BLaER1 (cell line): ENCODE measurements at regions not wholly inside any gene's neighbourhood (a gene's known extent, or its start where the extent isn't known, plus 50 kb on each side); places are given as distances from the start of the nearest gene placed in this dataset.

ENCODE experiments used
- H3K27ac ChIP-seq: shearing (Covaris generic); formaldehyde crosslinking; 2 replicates; pipeline ENCODE4 v1.8.1; 2022
- H3K27me3 ChIP-seq: shearing (Covaris generic); formaldehyde crosslinking; 2 replicates; pipeline ENCODE4 v1.8.1; 2022
- H3K36me3 ChIP-seq: shearing (Covaris generic); formaldehyde crosslinking; 2 replicates; pipeline ENCODE4 v1.8.1; 2022
- H3K4me1 ChIP-seq: shearing (Covaris generic); formaldehyde crosslinking; 2 replicates; pipeline ENCODE4 v1.8.1; 2022
- H3K4me2 ChIP-seq: shearing (Covaris generic); formaldehyde crosslinking; 2 replicates; pipeline ENCODE4 v1.8.1; 2022
- H3K4me3 ChIP-seq: shearing (Covaris generic); formaldehyde crosslinking; 2 replicates; pipeline ENCODE4 v1.8.1; 2022
- H3K9ac ChIP-seq: shearing (Covaris generic); formaldehyde crosslinking; 2 replicates; pipeline ENCODE4 v1.8.1; 2022
- H3K9me3 ChIP-seq: shearing (Covaris generic); formaldehyde crosslinking; 2 replicates; pipeline ENCODE4 v1.8.1; 2022
- H4K20me1 ChIP-seq: shearing (Covaris generic); formaldehyde crosslinking; 2 replicates; pipeline ENCODE4 v1.8.1; 2022
- Cebpa-rat ChIP-seq: shearing (Covaris generic); IDR thresholded peaks from 2 replicates; pipeline ENCODE4 v1.8.1; 2022

DNA sequence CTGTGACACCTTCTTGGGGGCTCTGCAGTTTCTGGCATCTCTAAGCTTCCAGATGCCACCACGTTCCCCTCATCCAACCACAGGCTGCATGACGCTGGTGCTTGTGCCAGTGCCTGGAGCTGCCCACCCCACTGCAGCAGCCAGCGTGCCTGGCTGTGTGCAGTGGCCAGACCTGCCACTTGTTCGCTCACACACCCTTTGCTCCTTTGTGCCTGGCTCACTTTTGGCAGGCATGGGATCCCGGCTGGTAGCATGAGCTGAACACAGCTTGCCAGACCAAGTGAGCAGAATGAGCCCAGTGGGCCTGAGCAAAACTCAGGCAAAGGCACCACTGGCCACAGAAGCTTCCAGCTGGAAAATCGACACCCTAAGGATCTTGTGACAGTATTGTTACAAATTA is 562.9 kb upstream of the ACO1 start:
- no peaks in the 10 kb centered on the region for H3K27me3 ChIP-seq
- no peak overlapping the region for H3K27ac ChIP-seq
- peaks cover 15% of the 10 kb centered on the region for H3K9me3 ChIP-seq
- H3K4me2 ChIP-seq: no peak overlapping the region
- no peaks in the 10 kb centered on the region for H3K4me1 ChIP-seq
- H3K9ac ChIP-seq: no peak overlapping the region
- TF ChIP-seq Cebpa-rat: no peak
- H3K4me3 ChIP-seq: no peak overlapping the region
- H4K20me1 ChIP-seq: no peaks in the 10 kb centered on the region
- no peaks in the 10 kb centered on the region for H3K36me3 ChIP-seq

DNA sequence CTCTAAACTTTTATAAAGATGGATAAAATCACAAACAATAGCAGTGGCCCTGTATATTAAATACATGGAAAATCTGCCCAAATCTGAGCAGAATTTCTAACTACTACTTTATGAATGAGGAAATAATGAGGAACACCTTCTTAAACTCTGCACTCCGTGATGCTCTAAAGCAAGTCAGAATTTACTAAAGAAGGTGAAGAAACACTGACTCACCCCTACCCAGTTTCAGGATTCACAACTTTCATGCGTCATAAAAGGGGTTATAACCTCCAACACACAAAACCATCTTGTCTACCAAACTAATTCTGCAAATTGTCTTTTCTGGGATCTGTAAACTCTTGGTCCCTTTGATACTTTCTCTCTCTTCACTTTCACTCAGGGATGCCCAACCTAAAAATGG is 561.1 kb upstream of the ACO1 start:
- no peak for TF ChIP-seq Cebpa-rat
- Histone ChIP-seq H3K4me3 (no peak overlapping the region), H3K36me3 (no peaks in the 10 kb centered on the region), H3K27me3 (no peaks in the 10 kb centered on the region), H3K9me3 (peaks cover 15% of the 10 kb centered on the region), H3K4me1 (no peaks in the 10 kb centered on the region), H3K27ac (no peak overlapping the region), H3K9ac (no peak overlapping the region), H3K4me2 (no peak overlapping the region), H4K20me1 (no peaks in the 10 kb centered on the region)

DNA sequence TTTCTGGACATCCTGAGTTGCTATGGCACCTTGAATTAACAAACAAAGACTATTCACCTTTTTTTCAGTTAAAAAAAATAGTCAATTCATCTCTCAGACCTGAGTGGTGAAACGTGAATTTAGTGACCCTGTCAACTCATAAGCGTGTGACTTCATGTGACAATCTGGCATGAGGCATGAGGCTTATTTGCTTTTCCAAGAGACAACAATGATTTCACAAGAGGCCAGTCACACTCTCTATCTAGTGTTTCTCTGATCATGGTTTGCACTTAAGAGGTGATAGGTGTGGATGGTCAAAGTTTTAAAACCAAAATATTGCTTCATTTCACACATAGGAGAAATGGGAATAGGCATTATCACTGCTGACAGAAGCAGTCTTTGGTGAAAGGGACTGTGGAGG is 559.6 kb upstream of the ACO1 start:
- Histone ChIP-seq H4K20me1 (no peaks in the 10 kb centered on the region), H3K9me3 (peaks cover 15% of the 10 kb centered on the region), H3K36me3 (no peaks in the 10 kb centered on the region), H3K4me3 (no peak overlapping the region), H3K4me2 (no peak overlapping the region), H3K4me1 (no peaks in the 10 kb centered on the region), H3K27ac (no peak overlapping the region), H3K27me3 (no peaks in the 10 kb centered on the region), H3K9ac (no peak overlapping the region)
- no peak for TF ChIP-seq Cebpa-rat

DNA sequence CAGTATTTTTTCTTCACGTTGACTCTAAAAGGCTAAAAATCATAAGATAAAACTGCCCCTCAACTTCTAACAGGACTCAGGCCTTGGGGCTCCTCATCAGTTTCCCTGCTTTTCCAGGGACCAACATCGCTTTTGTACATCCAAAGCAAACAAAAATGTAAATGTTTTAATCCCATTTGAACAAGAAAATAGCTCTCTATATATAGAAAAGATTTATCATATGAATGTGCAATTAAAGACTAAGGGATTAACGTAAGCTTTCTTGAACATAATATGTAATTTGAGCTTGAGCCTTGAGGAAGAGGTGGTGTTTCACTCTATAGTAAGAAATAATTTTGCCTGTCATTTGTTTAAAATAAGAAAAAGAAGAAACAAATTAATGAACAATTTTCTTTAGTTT is 547.2 kb upstream of the ACO1 start:
- H3K4me3 ChIP-seq: no peak overlapping the region
- H3K27me3 ChIP-seq: no peaks in the 10 kb centered on the region
- H3K9ac ChIP-seq: no peak overlapping the region
- TF ChIP-seq Cebpa-rat: no peak
- H4K20me1 ChIP-seq: no peaks in the 10 kb centered on the region
- H3K36me3 ChIP-seq: no peaks in the 10 kb centered on the region
- H3K9me3 ChIP-seq: no peaks in the 10 kb centered on the region
- H3K4me1 ChIP-seq: no peaks in the 10 kb centered on the region
- H3K27ac ChIP-seq: no peak overlapping the region
- no peak overlapping the region for H3K4me2 ChIP-seq

DNA sequence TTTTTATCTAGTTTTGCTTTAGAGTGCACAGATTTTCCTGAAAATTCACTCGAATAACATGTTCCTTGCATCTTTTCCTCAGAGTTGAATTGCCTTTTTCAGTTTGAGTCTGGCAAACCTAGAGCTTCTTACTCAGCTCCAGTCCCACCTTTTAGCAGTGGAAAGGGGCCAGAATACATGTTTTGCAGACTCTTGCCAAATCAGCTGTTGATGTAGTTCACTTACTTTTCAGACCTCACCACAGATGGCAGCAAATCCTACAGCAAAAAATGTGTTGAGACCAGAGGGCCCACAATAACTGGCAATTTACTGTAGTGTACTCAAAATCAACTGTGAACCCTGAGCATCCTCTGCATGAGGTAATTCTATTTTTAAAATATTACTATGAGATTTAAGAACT is 545.2 kb upstream of the ACO1 start:
- Histone ChIP-seq H3K4me1 (no peaks in the 10 kb centered on the region), H4K20me1 (no peaks in the 10 kb centered on the region), H3K36me3 (no peaks in the 10 kb centered on the region), H3K27me3 (no peaks in the 10 kb centered on the region), H3K9ac (no peak overlapping the region), H3K27ac (no peak overlapping the region), H3K9me3 (no peaks in the 10 kb centered on the region), H3K4me3 (no peak overlapping the region), H3K4me2 (no peak overlapping the region)
- no peak for TF ChIP-seq Cebpa-rat

DNA sequence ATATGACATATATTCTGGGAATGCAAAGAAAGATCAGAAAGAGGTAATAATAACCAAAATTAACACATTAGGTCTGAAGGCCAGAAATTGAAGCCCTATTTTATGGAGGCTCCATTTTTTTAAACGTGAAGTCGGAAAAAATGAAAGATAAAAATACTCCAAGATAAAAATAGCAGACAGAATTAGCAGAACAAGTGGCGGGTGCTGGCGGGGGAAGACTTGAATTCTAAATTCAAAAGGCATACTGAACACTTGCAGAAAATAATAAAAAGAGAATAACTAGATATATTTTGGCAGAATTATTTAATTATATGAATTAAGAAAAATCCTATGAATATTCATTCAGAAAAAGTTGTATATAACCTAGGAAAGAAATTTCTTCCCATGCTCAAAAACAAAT is 543.7 kb upstream of the ACO1 start:
- H3K9ac ChIP-seq: no peak overlapping the region
- no peak for TF ChIP-seq Cebpa-rat
- no peaks in the 10 kb centered on the region for H3K36me3 ChIP-seq
- H4K20me1 ChIP-seq: no peaks in the 10 kb centered on the region
- 0 out of 2 replicates have a peak, but pooled peaks cover 4% of the 10 kb centered on the region for H3K4me1 ChIP-seq
- no peak overlapping the region for H3K4me3 ChIP-seq
- H3K27me3 ChIP-seq: no peaks in the 10 kb centered on the region
- no peak overlapping the region for H3K4me2 ChIP-seq
- no peaks in the 10 kb centered on the region for H3K9me3 ChIP-seq
- no peak overlapping the region for H3K27ac ChIP-seq

DNA sequence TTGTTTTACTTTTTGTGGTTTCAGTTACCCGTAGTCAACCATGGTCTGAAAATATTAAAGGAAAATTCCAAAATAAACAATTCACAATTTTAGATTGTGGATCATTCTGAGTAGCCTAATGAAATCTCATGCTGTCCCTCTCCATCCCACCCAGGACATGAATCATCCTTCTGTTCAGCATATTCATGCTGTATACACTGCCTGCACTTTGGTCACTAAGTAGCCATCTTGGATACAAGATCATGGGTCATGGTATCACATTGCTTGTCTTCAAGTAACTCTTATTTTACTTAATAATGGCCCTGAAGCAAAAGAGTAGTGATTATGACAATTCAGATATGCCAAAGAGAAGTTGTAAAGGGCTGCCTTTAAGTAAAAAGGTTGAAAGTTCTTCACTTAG is 536.5 kb upstream of the ACO1 start:
- no peak overlapping the region for H3K4me3 ChIP-seq

DNA sequence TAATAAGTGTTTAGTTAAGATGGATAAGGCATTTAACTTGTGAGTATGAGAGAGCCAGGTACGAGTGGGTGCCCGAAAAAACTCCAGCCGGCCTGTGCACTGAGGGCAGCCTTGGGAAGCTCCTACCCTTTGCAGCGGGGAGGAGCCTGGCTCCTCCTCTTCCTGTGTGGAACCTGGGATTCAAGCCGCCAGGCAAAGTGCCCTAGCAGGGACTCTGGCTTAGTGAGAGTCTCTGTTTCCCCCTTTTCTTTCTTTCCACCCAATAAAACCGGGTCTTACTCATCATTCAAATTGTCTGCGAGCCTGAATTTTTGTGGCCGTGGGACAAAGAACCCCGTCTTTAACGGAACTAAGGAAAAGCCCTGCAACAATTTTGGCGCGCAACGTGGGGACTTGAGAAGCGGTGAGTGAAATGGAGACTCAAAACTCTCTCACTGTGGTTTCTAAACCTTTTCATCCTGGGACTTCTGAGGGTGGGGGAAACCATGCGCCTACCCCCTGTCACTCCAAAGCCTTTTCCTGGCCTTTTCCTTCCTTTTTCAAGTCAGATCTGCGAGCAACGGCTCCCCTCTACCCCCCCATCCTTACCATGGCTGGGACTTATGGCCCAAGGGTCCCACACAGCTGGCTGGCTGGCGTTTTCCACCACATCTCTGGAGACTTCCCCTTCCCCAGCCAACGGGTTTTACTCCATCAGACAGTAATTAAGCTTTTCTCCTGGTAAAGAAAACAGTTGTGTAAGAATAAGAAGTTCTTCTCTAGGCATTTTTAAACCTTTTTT is 535.7 kb upstream of the ACO1 start:
- no peak for TF ChIP-seq Cebpa-rat
- Histone ChIP-seq H3K4me2 (peak overlapping the region; percentile 54), H3K4me1 (peaks cover 15% of the 10 kb centered on the region), H3K4me3 (no peak overlapping the region), H3K36me3 (no peaks in the 10 kb centered on the region), H4K20me1 (no peaks in the 10 kb centered on the region), H3K27ac (peak overlapping the region; percentile 31; the same call in 1 of the 2 replicates), H3K9ac (no peak overlapping the region), H3K27me3 (no peaks in the 10 kb centered on the region), H3K9me3 (no peaks in the 10 kb centered on the region)

More for the DNA sequence above, 536.5 kb upstream of the ACO1 start:
- Histone ChIP-seq H3K36me3 (no peaks in the 10 kb centered on the region), H3K27ac (no peak overlapping the region), H3K9me3 (no peaks in the 10 kb centered on the region), H3K27me3 (no peaks in the 10 kb centered on the region), H4K20me1 (no peaks in the 10 kb centered on the region), H3K4me2 (no peak overlapping the region), H3K4me1 (peaks cover 15% of the 10 kb centered on the region), H3K9ac (no peak overlapping the region)
- TF ChIP-seq Cebpa-rat: no peak

DNA sequence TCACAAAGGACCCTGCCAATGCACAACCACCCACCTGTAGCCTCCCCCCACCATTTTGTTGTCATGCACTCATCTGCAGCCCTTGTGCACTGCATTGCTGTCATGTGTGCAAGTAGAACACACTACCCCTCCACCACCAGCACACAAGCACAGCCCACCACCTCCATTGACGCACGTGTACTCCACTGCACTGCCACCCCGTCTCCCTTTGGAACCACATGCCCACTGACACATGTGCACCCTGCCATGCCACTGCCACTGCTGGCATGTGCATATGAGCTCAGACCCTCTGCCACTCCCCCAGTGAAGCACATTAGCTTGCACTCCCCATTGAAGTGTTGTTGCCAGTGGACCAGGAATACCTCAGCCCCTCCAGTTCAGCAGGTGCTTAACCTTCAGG is 530.3 kb upstream of the ACO1 start:
- no peaks in the 10 kb centered on the region for H3K27me3 ChIP-seq
- peaks cover 17% of the 10 kb centered on the region for H3K4me1 ChIP-seq
- no peak for TF ChIP-seq Cebpa-rat
- H3K4me2 ChIP-seq: no peak overlapping the region
- H3K9me3 ChIP-seq: peaks cover 9% of the 10 kb centered on the region; the same call in 1 of the 2 replicates
- no peaks in the 10 kb centered on the region for H3K36me3 ChIP-seq
- H3K27ac ChIP-seq: no peak overlapping the region
- H4K20me1 ChIP-seq: no peaks in the 10 kb centered on the region
- H3K9ac ChIP-seq: no peak overlapping the region
- no peak overlapping the region for H3K4me3 ChIP-seq

DNA sequence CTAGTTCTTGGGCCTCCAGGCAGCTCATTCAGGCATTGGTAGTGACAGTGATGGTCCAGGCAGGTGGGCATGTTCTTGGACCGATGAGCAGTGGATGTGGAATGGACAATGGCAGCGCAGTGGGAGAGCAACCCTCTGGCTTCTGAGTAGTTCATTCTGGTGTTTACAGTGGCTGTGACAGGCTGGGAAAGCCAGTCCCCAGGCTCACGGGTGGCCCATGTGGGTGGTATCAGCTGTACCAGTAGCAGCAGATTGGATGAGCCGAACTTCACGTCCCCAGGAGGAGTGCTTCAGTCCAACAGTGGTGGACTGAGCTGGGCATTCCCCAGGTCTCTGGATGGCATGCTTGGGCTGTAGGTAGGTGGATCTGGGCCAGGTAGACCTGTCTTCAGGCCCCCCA is 515.6 kb upstream of the ACO1 start:
- no peak overlapping the region for H3K9ac ChIP-seq
- no peaks in the 10 kb centered on the region for H3K9me3 ChIP-seq
- H3K27me3 ChIP-seq: no peaks in the 10 kb centered on the region
- H3K4me2 ChIP-seq: no peak overlapping the region
- no peaks in the 10 kb centered on the region for H3K4me1 ChIP-seq
- no peak overlapping the region for H3K4me3 ChIP-seq
- TF ChIP-seq Cebpa-rat: no peak
- no peak overlapping the region for H3K27ac ChIP-seq
- no peaks in the 10 kb centered on the region for H3K36me3 ChIP-seq
- H4K20me1 ChIP-seq: no peaks in the 10 kb centered on the region

DNA sequence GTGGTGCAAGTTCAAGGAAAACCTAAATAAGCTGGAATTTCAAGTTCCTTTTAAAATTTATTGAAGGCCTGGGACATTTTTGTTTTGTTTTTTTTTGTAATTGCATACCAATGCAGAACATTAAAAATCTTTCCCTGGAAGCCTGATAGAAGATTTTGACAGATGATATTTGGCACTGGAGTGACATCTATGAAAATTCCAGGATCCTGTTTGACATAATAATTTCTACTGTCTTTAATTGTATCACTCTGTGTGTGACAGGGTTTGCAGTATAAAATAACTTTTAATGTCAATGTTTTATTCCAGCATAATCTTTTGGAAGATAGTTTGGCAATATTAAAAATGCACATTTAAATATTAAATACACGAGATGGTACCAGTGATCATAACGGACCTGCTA is 514.2 kb upstream of the ACO1 start:
- H3K9ac ChIP-seq: no peak overlapping the region
- no peaks in the 10 kb centered on the region for H4K20me1 ChIP-seq
- no peaks in the 10 kb centered on the region for H3K9me3 ChIP-seq
- TF ChIP-seq Cebpa-rat: no peak
- no peak overlapping the region for H3K4me3 ChIP-seq
- no peaks in the 10 kb centered on the region for H3K36me3 ChIP-seq
- no peaks in the 10 kb centered on the region for H3K4me1 ChIP-seq
- no peak overlapping the region for H3K4me2 ChIP-seq
- H3K27me3 ChIP-seq: no peaks in the 10 kb centered on the region
- no peak overlapping the region for H3K27ac ChIP-seq
